Hematopoietic multipotent progenitor cell treated with erythropoietin and hydrocortisone succinate and interleukin-3 and kit ligand, for 8 days (in vitro differentiated cells): ENCODE measurements at regions not wholly inside any gene's neighbourhood (a gene's known extent, or its start where the extent isn't known, plus 50 kb on each side); places are given as distances from the start of the nearest gene placed in this dataset.

Experiments
- DNase-seq: peaks from one replicate; pipeline ENCODE4 v3.0.0-alpha.2; 2015

GRCh38 chr20:39234520-39235095 is 272.5 kb downstream of the DHX35 start:
- no peak for DNase-seq

- DNase-seq: no peak
Measured at GRCh38 chr20:39233755-39234154, 271.6 kb downstream of the DHX35 start.

DNA sequence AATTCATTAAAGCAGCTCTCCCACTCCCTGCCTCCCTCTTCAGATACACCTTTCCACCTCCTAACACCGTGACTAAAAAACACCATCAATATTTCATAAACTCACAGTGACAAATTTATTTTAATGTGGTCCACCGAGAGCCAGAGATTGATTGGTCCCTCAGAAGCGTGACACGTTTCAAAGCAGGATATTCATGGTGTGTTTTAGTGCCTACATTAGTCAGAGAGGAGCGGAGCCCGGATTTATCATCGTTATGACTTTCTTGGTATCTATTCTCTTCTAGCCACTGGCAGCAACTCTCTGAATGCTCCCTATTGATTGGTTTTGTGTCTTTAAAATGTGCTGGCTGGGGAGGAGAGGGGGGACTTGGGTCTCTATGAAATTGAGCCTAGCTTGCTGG is 265.3 kb downstream of the DHX35 start:
- DNase-seq: no peak

GRCh38 chr20:39225978-39226377 is 263.8 kb downstream of the DHX35 start:
- no peak for DNase-seq

GRCh38 chr20:39225536-39225935 is 263.4 kb downstream of the DHX35 start:
- no peak for DNase-seq

GRCh38 chr20:39222101-39222500 is 260.0 kb downstream of the DHX35 start:
- DNase-seq: no peak

GRCh38 chr20:39216195-39216594 is 254.1 kb downstream of the DHX35 start:
- DNase-seq: no peak

GRCh38 chr20:39214828-39215227 is 252.7 kb downstream of the DHX35 start:
- DNase-seq: no peak

DNA sequence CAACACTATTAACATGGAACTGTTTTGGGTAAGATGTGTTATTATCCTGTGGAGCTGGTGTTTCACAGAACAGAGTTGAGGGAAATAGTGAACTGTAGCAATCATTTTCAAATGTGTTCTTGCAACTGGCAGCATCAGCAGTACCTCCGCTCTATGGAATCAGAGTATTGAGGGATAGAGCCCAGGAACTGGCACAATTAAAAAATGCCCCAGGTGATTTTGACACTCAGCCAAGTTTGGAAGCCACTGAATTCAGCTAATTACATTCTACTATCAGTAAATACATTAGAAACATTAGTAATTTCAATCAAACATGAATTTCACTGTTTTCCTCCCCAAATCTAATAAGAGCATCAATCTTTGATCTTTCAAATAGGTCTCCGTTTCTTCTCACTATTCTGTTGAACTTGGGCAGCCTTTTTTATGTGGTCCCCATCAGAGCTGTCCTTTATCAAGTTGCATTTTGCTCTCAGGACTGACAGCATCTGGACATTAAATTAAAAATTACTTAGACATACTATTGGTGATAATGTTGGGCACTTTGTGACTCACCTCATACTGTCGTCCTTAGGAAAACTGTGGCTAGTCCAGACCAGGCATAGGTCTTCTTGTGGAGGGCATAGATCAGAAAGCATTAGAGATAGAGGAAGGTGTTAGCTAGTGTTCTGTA is 251.5 kb downstream of the DHX35 start:
- no peak for DNase-seq

DNA sequence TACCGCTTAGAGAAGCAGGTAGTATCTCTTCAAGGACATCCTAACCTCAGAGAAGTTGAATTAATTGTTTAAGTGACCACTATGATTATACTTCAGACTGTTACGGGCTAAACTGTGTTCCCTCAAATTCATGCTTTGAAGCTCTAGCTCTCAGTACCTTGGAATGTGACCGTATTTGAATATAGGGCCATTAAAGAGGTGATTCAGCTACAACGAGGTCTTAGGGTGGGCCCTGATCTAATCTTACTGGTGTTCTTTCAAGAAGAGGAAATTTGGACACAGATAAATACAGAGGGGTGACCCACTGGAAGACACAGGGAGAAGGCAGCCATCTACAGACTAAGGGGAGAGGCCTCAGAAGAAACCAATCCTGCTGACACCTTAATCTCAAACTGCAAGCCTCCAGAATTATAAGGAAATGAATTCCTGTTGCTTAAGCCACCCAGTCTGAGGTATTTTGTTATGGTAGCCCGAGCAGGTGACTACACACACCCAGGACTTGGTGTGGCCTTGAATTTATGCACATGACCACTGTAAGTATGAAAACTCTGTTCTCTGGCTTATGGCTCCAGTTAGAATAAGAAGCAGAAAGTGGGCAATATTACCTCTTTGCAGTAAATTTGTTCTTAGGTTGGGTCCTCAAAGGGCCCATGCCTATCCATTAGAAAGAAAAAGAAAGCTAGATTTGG is 249.1 kb downstream of the DHX35 start:
- DNase-seq: no peak

- DNase-seq: no peak
Measured at GRCh38 chr20:39210341-39211036, 248.3 kb downstream of the DHX35 start.

DNA sequence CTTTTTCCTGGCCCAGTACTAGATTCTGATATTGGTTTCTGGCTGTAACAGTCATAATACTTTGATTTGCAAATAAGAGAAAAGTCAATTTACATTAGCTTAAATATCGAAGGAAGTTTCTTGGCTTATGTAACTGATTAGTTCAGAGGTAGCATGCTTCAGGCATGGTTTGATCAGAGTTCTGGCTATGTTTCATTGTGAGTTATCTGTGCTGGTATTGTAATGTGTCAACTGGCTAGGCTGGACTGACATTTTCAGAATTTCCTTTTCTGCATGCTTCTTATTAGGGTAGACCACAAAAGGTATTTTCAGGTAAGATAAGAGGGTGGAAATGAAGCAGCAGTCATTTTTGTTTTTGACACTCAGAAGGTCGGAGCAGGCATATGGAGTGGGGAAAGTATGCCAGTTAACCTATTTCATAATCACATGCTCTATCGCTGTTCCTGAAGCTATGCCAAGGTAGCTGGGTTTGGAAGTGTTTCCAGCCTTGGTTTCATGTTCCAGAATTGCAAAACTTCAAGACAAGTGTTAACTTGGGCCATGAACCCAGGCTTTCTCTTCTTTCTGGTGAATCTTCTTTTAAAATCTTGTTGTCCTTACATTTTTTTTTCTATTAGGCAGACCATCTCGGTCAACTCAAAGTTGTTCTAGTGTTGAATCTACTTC is 244.9 kb downstream of the DHX35 start:
- DNase-seq: no peak

DNA sequence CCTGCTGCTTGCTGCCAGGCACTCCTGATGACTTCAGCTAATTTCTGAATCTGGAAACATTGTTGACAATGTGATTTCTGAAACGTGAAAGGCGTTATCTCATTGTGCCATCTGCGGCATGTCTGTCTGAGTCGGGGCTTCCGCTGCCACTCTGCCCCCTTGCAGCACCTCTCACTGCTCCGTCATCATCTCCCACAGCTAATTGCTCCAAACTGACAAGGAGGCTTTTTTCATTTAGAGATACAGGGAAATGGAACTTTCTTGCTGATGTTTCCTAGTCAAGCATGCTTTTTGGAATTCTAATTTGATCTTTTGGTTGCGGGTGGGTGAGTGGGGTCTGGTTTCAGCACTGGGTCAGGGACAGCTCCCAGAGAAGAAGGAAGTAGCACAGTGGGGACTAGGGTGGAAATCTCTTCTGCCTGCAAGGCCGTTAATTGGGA is 233.5 kb downstream of the DHX35 start:
- DNase-seq: no peak

DNA sequence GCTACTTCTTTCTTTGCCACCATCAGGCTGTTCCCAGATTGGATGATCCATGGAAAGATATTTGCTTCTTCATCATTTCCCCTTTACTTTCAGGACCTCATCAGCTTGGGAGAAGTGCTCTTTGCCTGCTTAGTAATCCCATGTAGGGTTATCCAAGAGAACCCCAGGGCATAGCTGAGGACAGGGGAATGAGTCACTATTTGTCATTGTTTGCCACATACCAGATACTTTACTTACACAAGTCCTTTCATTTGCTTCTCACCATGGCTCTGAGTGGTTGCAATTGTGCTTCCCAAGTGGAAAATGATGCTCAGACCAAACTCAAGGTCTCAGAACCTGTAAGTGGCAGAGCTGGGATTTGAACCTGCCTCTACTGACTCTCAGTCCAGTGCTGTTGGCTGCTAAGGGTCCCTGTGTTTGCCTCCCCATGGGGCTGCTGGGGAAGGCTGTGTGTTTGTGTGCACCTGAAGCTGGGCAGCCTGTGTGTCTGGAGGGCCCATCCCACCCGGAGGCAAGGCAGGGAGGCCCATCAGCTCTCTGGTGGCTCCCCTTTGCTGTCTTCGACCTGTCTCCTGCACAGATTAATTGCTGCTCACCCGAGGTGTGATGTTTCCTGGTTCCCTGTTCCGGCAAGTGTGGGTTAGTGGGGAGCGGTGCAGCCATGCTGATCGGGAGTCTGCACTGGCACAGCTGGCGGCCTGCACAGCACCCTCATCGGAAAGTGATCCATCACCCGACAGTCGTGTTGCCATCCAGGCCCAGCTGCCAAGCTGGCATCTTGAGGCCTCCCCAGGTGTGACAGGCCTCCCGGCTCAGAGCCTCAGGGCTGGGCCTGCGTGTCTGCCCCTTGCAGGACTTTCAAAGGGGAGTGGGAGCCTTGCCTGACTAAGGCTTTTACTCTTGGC is 228.8 kb downstream of the DHX35 start:
- DNase-seq: no peak

- DNase-seq: no peak
Measured at GRCh38 chr20:39188266-39188765, 226.2 kb downstream of the DHX35 start.

GRCh38 chr20:39181490-39181889 is 219.3 kb downstream of the DHX35 start:
- no peak for DNase-seq

DNA sequence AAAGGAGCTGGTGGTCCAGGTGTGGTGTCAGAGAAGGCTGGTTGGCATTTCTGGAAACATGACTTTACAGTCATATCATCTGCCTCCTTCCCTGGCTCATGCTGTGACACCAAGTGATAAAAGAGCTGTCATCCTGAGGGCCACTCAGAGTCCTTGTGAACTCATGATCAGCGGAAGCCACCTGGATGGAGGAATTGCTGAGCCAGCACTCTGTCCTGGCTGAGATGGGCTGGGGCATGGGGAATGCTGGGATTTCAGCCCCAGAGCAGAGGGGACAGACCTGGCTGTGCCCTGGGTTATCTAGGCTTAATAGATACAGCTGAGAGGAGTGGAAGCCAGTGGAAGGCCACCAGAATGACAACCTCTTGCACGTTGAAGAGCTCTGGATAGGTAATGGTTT is 214.3 kb downstream of the DHX35 start:
- DNase-seq: no peak

- DNase-seq: no peak
Measured at GRCh38 chr20:39170896-39171463, 208.8 kb downstream of the DHX35 start.

DNA sequence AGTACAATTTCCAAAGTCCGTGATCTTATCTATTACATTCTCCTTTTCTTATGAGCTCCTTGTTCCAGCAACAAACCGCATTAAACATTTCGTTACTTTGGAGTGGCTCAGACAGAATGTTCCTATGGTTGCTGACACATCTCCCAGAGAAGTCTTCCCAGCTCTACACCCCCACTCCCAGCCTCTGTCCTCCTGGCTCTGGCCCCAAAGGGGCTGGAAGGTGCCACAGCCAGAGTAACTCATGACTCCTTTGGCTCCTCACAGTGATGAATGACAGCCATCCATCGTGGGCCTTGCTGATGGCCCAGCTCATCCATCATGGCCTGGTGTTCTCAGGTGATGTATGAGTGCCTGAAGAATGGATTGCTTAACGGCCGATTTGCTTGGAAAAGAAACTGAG is 203.0 kb downstream of the DHX35 start:
- no peak for DNase-seq

GRCh38 chr20:39164642-39165041 is 202.5 kb downstream of the DHX35 start:
- DNase-seq: no peak

DNA sequence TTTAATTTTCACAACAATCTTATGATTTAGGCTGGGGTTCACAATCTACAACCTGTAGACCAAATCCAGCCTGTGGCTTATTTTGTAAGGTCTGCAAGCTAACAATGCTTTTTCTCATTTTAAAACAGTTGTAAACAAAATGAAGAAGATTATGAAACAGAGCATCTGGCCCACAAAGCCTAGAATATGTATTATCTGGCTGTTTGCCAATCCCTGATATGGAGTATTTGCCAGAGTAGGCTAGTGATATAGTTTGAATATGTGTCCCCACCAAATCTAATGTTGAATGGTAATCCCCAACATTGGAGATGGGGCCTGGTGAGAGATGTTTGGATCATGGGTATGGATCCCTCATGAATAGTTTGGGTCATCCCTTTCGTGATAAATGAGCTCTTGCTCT is 201.8 kb downstream of the DHX35 start:
- DNase-seq: no peak

DNA sequence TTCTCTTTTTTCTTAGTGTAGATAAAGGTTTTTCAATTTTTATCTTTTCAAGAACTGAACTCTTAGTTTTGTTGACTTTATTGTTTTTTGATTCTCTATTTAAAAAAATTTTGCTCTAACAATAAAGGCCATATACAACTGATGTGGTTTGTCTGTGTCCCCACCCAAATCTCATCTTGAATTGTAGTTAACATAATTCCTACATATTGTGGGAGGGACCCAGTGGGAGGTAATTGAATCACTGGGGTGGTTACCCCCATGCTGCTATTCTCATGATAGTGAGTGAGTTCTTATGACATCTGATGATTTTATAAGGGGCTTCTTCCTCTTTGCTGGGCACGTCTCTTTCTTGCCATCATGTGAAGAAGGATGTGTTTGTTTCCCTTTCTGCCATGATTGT is 199.8 kb downstream of the DHX35 start:
- no peak for DNase-seq
